HG03354 (cell line): ENCODE measurements at regions not wholly inside any gene's neighbourhood (a gene's known extent, or its start where the extent isn't known, plus 50 kb on each side); places are given as distances from the start of the nearest gene placed in this dataset.

Experiments used
- ATAC-seq: cut with Tn5 transposase; IDR thresholded peaks from one replicate; pipeline ENCODE4 v1.9.1; 2021; ENCODE audit warnings: mild to moderate bottlenecking; ENCODE audit not compliant: unreplicated experiment, poor library complexity, severe bottlenecking

DNA sequence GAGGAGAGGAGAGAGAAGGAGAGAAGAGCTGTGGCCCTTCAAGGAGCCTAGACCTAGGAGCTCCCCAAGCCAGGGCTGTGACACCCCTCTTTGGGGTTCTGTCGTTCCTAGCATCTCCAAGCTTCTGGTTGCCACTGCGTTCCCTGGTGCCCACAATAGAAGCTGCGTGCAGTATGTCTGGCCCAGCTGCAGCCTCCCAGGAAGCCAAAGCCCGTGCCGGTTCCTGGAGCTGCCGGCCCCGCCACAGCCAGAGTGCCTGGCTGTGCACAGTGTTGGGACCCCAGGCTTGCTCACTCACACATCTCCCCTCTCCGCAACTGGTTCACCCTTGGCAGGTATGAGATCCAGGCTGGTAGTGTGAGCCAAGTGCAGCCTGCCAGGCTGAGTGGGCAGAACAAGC lies 367.7 kb upstream of the MC4R start:
- ATAC-seq: no peak

- no peak for ATAC-seq
These were observed 373.9 kb upstream of the MC4R start for GRCh38 chr18:60746491-60746890.

DNA sequence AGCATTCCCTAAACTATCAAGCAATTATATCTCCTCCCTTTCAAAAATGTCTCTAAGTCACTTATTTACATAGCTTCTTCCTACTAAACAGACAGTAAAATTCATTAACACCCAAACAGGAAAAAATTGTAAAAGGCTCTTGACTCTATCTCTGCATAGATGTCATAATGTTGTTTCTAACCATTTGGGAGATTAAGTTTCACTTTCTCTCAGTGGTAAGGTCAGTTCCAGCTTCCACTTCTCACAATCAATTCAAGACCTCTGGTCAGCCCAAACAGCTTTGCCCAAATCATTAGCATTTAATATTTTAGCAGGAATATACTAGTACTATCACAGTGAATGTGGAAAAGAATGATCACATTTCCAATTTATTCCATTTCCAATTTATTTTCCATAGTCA lies 374.3 kb upstream of the MC4R start:
- ATAC-seq: no peak

GRCh38 chr18:60753753-60754152 lies 381.2 kb upstream of the MC4R start:
- ATAC-seq: no peak

DNA sequence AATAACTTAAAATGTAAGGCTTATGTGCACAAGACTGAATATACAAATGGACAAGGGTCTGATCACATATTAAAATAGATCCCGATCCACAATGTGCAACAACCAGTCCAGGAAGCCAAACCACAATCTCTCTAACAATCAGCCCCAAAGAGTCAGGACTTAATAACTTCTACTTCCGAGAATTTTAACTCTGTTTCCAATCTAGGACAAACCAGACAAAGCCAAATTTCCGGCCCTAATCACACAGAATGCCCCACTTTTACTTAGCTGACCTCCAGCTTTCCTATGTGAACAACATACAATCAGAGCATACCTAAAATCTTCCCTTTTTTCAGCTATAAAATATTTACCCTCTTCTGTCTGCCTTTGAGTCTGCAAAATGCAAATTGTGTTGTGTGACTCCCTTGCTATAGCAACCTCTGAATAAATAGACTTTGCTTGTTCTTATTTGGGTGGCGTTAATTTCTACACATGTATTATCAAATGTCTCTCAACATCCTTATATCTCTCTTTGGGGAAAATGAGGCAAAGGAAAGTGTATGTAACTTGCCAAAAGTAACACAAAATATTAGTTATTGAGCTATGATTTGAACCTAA lies 381.9 kb upstream of the MC4R start:
- ATAC-seq: no peak

GRCh38 chr18:60755134-60755533 lies 382.6 kb upstream of the MC4R start:
- no peak for ATAC-seq

- ATAC-seq: no peak
These were observed 403.4 kb upstream of the MC4R start for GRCh38 chr18:60775978-60776377.

- ATAC-seq: no peak
These were observed 411.6 kb upstream of the MC4R start for GRCh38 chr18:60784161-60784560.

DNA sequence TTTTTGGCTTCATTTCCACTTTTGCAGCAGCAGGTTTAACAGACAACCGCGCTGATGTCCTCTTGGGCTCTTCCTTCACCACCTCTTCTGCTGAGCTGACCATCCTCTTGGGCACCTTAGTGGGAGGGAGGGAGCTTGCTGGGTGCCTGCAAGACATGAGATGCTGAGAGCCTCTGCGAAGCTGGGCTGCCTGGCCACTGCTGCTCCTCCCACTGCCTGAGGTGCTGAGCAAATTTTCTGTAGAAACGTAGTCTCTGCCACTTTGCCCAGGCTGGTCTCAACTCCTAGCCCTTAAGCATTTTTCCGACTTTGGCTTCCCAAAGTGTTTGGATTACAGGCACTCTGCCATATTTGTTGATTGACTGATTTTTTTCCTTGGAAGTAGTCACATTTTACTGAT lies 422.2 kb upstream of the MC4R start:
- ATAC-seq: no peak

- ATAC-seq: no peak
These were observed 431.8 kb upstream of the MC4R start for GRCh38 chr18:60804415-60804814.

GRCh38 chr18:60809937-60810336 lies 437.4 kb upstream of the MC4R start:
- no peak for ATAC-seq

- ATAC-seq: no peak
These were observed 440.3 kb upstream of the MC4R start for GRCh38 chr18:60812921-60813320.

DNA sequence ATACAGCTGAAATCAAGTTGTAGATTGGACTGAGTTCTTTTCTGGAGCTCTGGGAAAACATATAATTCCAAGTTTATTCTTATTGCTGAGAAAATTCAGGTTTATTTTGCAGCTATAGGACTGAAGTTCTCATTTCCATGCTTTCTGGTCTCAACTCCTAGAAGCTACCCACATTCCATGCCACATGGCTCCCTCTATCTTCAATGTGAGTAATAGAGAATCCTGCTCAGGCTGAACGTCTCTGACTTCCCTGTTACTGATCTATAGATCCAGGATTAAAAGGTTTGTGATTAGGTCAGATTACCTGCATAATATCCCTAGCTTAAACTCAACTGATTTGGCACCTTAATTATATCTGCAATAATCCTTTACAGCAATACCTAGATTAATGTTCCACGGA lies 453.8 kb upstream of the MC4R start:
- no peak for ATAC-seq

GRCh38 chr18:60831971-60832370 lies 459.4 kb upstream of the MC4R start:
- no peak for ATAC-seq

- ATAC-seq: no peak
These were observed 466.1 kb upstream of the MC4R start for GRCh38 chr18:60838677-60839076.

GRCh38 chr18:60846396-60846795 lies 473.8 kb upstream of the MC4R start:
- ATAC-seq: no peak

DNA sequence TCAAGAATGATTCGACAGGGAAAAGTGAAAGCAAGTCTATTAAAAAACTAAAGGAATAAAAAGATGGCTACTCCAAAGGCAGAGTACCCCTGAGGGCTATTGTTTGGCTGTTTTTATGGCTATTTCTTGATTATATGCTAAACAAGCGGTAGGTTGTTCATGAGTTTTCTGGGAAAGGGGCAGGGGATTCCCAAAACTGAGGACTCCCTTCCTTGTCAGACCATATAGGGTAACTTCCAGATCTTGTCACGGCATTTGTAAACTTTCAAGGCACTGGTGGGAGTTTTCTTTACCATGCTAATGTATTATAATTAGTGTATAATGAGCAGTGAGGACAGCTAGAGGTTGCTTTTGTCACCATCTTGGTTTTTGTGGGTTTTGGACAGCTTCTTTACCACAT lies 474.9 kb upstream of the MC4R start:
- ATAC-seq: no peak

- ATAC-seq: no peak
These were observed 471.7 kb upstream of the CDH20 start for GRCh38 chr18:60861575-60861974.

DNA sequence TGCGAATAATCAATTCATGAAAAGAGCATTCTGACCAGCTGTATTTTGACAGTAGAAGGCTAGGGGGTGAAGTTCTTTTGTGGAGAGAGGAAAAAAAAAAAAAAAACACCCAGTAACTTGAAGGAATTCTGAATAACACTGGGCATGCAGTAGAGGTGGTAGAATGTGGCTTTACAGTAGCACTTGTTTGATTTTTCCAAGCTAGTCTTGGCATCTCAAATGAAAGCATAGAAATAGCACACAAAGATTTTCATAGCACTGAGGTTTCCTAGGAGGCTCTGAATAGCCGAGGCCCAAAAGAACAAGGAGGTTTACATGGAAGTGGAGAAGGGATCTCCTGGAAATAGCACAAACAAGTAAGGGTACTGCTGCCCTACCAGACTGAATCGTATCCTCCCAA lies 470.2 kb upstream of the CDH20 start:
- no peak for ATAC-seq

- no peak for ATAC-seq
These were observed 467.4 kb upstream of the CDH20 start for GRCh38 chr18:60865801-60866200.

- no peak for ATAC-seq
These were observed 462.7 kb upstream of the CDH20 start for GRCh38 chr18:60870261-60871153.
